Subcutaneous abdominal adipose tissue (tissue), 5 donors: ENCODE measurements at regions not wholly inside any gene's neighbourhood (a gene's known extent, or its start where the extent isn't known, plus 50 kb on each side); places are given as distances from the start of the nearest gene placed in this dataset.

ENCODE experiments used
- H3K27ac ChIP-seq: one replicate; pipeline ENCODE4 v1.7.0; 2013; ENCODE audit warnings: low read depth, mild to moderate bottlenecking, inconsistent platforms, low read length, moderate library complexity
- H3K27me3 ChIP-seq, 5 donors: one replicate each; pipeline ENCODE4 v1.7.0; 2013; ENCODE audit warnings: low read length in 5 of 5, inconsistent platforms in 1 of 5; ENCODE audit not compliant: control insufficient read depth in 5 of 5, insufficient read depth in 4 of 5
- H3K36me3 ChIP-seq, 5 donors: one replicate each; pipeline ENCODE4 v1.7.0; 2013; ENCODE audit warnings: low read length in 5 of 5; ENCODE audit not compliant: control insufficient read depth in 5 of 5, insufficient read depth in 5 of 5
- H3K4me1 ChIP-seq, 5 donors: one replicate each; pipeline ENCODE4 v1.7.0; 2013; ENCODE audit warnings: low read length in 5 of 5, mild to moderate bottlenecking in 3 of 5, moderate library complexity in 1 of 5; ENCODE audit not compliant: control insufficient read depth in 5 of 5, insufficient read depth in 5 of 5
- H3K4me3 ChIP-seq, 5 donors: one replicate each; pipeline ENCODE4 v1.7.0; 2013; ENCODE audit warnings: low read length in 5 of 5, low read depth in 1 of 5
- H3K9ac ChIP-seq, 5 donors: one replicate each; pipeline ENCODE4 v1.7.0; 2013; ENCODE audit warnings: low read length in 5 of 5, mild to moderate bottlenecking in 4 of 5, moderate library complexity in 3 of 5
- H3K9me3 ChIP-seq, 5 donors: one replicate each; pipeline ENCODE4 v1.7.0; 2013; ENCODE audit warnings: low read length in 5 of 5; ENCODE audit not compliant: control insufficient read depth in 5 of 5
- donor health status: healthy.
- donor health status: healthy.
- donor health status: healthy.
- donor health status: healthy.
- donor health status: healthy.

DNA sequence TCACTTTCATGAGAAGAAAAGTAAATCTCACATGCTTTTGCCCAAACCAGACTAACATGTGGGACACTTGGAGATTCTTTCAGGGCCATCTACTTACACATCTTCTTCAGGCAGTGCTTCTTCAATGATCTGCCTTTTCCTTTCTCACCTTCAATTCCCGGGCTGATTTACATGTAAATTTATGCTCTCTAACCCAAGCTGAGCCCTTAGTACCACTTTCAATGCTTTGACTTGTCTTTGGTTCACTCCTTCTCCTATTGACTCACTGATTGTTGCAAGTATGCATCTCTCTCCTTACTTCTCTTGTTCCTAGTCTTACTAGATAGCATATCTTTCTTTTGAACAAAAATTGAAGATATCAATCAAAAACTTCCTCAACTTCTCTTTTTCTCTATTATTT is 154.2 kb upstream of the DEPDC1 start:
- Histone ChIP-seq H3K27ac (no peak overlapping the region), H3K4me3 (no peak overlapping the region), H3K9ac (no peak overlapping the region)

DNA sequence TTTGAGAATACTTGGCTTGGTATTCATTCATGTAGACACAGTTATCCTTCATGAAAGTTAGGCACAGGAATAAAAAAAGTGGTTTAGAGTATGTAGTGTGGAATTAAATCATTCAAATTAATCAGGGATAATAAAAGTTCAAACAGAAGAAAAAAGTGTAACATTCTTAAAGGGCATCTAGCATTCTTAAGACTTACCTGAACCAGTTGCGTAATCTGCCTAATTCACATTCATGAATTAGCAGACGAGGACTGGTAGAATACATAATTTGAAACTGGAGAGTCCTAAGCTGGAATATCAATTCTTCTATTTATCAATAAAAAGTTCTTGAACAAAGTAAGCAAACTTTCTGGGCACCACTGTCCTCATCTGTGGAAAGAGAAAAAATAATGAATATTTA is 157.0 kb upstream of the DEPDC1 start:
- no peaks in the 10 kb centered on the region for H3K4me1 ChIP-seq
- no peaks in the 10 kb centered on the region for H3K27me3 ChIP-seq
- H3K9me3 ChIP-seq: no peaks in the 10 kb centered on the region
- H3K4me3 ChIP-seq: no peak overlapping the region
- H3K36me3 ChIP-seq: no peaks in the 10 kb centered on the region
- H3K27ac ChIP-seq: no peak overlapping the region
- H3K9ac ChIP-seq: no peak overlapping the region

More for the DNA sequence above, 154.2 kb upstream of the DEPDC1 start:
- no peaks in the 10 kb centered on the region for H3K27me3 ChIP-seq
- no peaks in the 10 kb centered on the region for H3K9me3 ChIP-seq
- no peaks in the 10 kb centered on the region for H3K4me1 ChIP-seq
- H3K36me3 ChIP-seq: no peaks in the 10 kb centered on the region

DNA sequence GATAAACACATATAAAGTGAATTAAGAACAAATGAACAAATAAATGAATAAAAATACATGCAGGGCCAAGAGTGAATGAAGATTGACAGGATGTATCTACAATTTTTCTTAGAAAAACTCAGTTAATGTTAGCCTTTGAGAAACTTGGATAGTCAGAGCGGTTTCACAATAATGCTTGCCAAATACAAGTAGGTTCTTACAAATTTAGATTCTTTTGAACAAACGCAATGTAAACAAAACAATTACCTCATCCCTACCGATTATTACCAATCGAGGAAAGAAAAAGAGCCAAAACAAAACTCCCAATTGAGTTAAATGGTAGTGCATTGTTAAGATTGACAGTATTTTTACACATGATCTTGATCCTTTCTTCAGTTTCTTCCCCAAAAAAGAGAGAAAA is 176.9 kb upstream of the DEPDC1 start:
- Histone ChIP-seq H3K4me3 (no peak overlapping the region), H3K27ac (no peak overlapping the region), H3K9ac (no peak overlapping the region), H3K36me3 (no peaks in the 10 kb centered on the region), H3K4me1 (peaks cover 0 to 8% (median 0%) of the 10 kb centered on the region in 5 donors), H3K27me3 (no peaks in the 10 kb centered on the region), H3K9me3 (no peaks in the 10 kb centered on the region)

DNA sequence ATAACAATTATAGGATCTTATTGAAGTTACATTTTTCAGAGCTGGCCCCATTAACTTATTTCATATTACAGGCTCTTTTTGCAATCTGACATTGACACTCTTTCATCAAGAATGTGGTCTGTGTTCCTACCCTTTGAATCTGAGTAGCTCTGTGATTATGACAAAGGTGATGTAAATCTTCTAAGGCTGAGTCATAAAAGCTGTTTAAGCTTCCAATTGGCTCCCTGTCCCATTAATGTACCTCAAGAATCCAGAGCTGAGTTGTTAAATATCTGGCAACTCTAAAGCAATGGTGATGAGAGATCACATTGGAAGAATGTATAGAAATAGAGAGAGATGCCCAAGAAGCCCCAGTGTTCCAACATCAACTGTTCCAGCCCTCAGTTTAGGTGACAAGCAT is 178.5 kb upstream of the DEPDC1 start:
- H3K27me3 ChIP-seq: no peaks in the 10 kb centered on the region
- peaks cover 0 to 8% (median 0%) of the 10 kb centered on the region in 5 donors for H3K4me1 ChIP-seq
- no peak overlapping the region for H3K4me3 ChIP-seq
- no peak overlapping the region for H3K27ac ChIP-seq
- H3K9me3 ChIP-seq: no peaks in the 10 kb centered on the region
- no peaks in the 10 kb centered on the region for H3K36me3 ChIP-seq
- H3K9ac ChIP-seq: no peak overlapping the region

DNA sequence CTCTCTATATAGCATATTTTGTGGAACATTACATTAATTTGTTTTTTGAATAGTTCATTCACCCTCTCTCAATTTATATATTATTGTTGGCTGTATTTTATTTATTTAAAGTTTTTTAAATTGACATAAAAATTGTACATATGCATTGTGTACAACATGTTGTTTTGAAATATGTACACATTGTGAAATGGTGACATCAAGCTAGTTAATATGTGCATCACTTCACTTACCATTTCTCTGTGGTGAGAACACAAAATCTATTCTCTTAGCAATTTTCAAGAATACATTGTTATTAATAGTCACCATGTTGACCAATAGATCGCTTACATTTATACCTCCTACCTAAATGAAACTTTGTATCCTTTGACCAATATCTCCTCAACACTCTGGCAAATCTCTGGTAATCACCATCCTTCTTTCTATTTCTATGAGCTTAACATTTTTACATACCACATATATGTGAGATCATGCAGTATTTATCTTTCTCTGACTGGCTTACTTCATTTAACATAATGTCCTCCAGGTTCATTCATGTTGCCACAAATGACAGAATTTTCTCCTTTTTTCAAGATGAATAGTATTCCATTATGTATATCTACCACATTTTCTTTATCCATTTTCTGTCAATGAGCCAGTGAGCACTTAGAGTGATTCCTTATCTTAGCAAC is 180.9 kb upstream of the DEPDC1 start:
- H3K9me3 ChIP-seq: no peaks in the 10 kb centered on the region
- H3K4me3 ChIP-seq: no peak overlapping the region

DNA sequence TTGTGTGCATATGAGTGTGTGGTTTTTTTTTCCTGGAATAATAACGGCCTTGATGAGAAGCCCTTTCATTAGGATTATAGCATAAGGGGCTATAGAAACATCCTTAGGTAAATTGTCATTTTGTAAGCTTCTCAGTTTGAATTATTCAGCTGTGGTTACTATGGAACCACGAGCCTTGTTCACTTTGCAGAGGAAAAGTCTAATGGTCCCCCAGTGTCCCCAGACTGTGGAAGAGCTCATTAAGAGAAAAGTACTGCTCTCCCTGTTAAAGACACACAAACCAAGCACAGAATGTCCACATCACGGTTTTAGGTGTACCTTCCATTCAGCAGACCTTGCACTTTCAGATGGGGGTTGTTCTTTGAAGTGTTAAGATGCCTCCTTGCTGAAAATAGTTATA is 199.3 kb upstream of the DEPDC1 start:
- Histone ChIP-seq H3K9me3 (no peaks in the 10 kb centered on the region), H3K4me3 (no peak overlapping the region), H3K27ac (no peak overlapping the region), H3K36me3 (no peaks in the 10 kb centered on the region), H3K4me1 (no peaks in the 10 kb centered on the region), H3K27me3 (no peaks in the 10 kb centered on the region), H3K9ac (no peak overlapping the region)

More for the DNA sequence above, 180.9 kb upstream of the DEPDC1 start:
- H3K27me3 ChIP-seq: no peaks in the 10 kb centered on the region
- no peak overlapping the region for H3K27ac ChIP-seq
- H3K36me3 ChIP-seq: no peaks in the 10 kb centered on the region
- no peak overlapping the region for H3K9ac ChIP-seq
- peaks cover 0 to 8% (median 0%) of the 10 kb centered on the region in 5 donors for H3K4me1 ChIP-seq

DNA sequence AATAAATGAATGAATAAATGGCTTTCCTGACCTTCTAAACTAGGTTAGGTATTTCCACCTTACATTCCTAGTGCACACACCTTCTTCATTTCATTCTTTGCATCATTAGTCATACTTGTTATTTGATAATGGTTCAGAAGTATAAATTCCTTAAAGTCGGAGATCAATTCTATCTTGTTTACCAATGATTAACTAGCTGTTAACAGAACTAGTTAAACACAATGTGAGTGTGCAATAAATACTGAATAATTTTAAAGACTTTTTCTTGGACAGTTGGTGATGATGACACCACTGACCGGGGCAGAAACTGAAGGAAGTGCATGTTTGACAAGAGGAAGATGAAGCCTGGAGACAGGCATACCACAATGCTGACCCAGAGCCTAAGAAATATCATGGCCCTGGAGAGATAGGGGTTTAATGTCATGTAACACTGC is 207.1 kb upstream of the DEPDC1 start:
- no peaks in the 10 kb centered on the region for H3K36me3 ChIP-seq
- no peak overlapping the region for H3K4me3 ChIP-seq
- no peaks in the 10 kb centered on the region for H3K9me3 ChIP-seq
- no peaks in the 10 kb centered on the region for H3K4me1 ChIP-seq
- no peaks in the 10 kb centered on the region for H3K27me3 ChIP-seq
- H3K27ac ChIP-seq: no peak overlapping the region
- no peak overlapping the region for H3K9ac ChIP-seq

DNA sequence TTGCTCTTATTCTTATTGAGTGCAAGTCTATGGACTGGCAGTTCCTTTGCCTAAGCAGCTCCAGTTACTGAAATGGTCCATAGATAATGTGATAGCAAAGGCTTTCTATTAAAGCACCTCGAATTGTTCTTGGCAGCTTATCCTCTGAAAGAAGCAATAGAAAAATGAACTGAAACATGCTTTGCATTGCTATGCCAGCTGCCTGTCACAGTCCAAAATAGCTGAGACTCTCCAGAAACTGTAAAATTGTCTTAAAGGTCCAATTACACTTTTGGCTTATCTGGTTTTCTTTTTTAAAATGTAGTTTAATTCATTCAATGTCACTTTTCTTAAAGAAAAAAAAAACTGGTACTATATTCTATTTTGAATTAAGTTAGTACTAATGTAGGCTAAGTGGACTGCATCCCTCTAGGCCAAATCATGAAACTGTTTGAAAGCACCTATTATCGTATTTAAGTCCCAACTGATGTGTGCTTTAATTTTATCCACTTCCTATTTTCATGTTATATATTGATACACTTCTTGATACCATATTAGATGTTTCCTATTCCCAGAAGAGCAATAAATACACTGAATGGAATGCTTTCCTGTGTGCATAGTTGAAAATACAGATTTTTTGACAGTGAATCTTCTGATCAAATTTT is 208.0 kb upstream of the DEPDC1 start:
- H3K27me3 ChIP-seq: no peaks in the 10 kb centered on the region

DNA sequence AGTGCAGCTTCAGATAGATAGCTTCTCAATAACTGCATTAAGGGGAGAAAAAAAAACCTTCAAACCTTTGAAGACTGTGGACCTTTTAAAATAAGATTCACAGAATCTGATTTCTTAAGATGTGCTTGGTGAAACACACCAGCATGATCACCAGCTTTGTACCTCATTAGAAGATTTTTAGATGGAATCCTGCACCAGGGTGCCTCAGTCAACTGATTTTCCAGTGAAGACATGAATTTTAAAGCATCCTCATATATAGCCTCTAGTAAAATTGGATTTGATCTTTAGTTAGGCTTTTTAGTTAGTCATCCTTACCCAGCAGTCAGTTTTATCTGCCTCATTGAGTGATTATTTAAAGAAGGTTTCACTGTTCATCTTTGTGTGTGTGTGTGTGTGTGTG is 208.6 kb upstream of the DEPDC1 start:
- peaks cover 0 to 10% (median 9%) of the 10 kb centered on the region in 5 donors for H3K9me3 ChIP-seq
- no peak overlapping the region for H3K27ac ChIP-seq
- H3K36me3 ChIP-seq: no peaks in the 10 kb centered on the region
- no peak overlapping the region for H3K4me3 ChIP-seq
- no peaks in the 10 kb centered on the region for H3K27me3 ChIP-seq
- no peak overlapping the region for H3K9ac ChIP-seq
- no peaks in the 10 kb centered on the region for H3K4me1 ChIP-seq

More for the DNA sequence above, 208.0 kb upstream of the DEPDC1 start:
- H3K4me1 ChIP-seq: no peaks in the 10 kb centered on the region
- H3K9ac ChIP-seq: no peak overlapping the region
- H3K27ac ChIP-seq: no peak overlapping the region
- H3K4me3 ChIP-seq: no peak overlapping the region
- H3K36me3 ChIP-seq: no peaks in the 10 kb centered on the region
- peaks cover 0 to 7% (median 5%) of the 10 kb centered on the region in 5 donors for H3K9me3 ChIP-seq

DNA sequence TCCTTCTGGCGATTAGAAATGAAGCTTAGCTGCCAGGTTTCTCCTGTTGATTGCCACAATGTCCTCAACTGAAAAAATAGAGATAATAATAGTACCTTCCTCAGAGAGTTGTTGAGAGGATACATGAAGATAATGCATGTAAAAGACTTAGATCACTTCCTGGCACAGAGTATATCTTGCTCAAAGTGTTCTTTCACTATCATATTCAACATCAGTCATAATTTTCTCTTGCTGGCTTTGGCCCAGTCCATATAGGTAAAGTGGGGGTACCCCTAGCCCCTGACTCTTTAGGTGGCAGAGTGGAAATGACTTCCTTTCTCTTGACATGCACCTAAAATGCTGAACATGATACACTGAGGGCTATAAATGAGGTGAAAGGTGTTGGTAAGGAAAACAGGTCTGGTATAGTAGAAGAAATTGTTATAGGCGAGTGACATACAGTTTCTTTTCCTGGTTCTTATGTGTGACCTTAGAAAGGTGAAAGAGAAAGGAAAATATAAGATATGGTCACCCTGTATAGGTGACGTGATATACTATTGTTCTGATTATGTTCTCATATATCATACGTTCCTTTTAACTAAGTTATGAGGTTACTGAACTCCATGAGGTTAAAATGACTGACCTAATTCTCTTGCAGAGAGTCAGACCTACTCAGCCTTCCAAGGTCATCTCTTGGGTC is 209.9 kb upstream of the DEPDC1 start:
- no peak overlapping the region for H3K9ac ChIP-seq
- H3K9me3 ChIP-seq: peaks cover 0 to 11% (median 10%) of the 10 kb centered on the region in 5 donors
- no peaks in the 10 kb centered on the region for H3K36me3 ChIP-seq
- H3K27ac ChIP-seq: no peak overlapping the region
- H3K4me3 ChIP-seq: no peak overlapping the region
- H3K27me3 ChIP-seq: no peaks in the 10 kb centered on the region
- no peaks in the 10 kb centered on the region for H3K4me1 ChIP-seq
